ENCODE measurements at regions not wholly inside any gene's neighbourhood (a gene's known extent, or its start where the extent isn't known, plus 50 kb on each side); places are given as distances from the start of the nearest gene placed in this dataset.

DNA sequence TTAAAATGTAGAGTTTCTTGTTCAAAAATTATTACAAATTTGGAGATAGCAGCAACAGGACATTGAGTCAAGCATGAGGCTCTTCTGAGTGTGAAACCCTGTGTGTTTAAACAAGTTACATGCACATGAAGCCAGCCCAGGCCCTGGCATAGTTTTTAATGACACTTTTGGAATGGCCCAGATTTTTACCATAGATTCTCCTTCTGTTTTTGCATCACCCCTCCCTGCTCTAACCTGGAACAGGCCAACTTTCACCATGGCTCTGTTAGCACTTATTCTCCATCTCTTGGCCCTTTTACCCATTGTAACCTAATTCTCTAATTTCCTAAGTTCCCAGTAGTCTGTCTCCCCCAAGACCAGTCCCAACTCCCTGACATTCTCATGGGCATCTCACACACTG is 63.1 kb upstream of the PRSS23 start:
- no peak overlapping the region for H4K5ac ChIP-seq (ENCODE audit: insufficient read length, low read depth, low read length)
- H2AFZ ChIP-seq (ENCODE audit: low read length), result no peak overlapping the region
- no peaks in the 10 kb centered on the region for H3K23me2 ChIP-seq (ENCODE audit: low read depth, low read length)
- H3K14ac ChIP-seq (ENCODE audit: insufficient read length), result no peak overlapping the region
- no peak overlapping the region for H2BK20ac ChIP-seq (ENCODE audit: low read length)
- TF ChIP-seq SUZ12 (IDR thresholded peaks at IDR 0.05; ENCODE audit: low read length) (no peak), PHF8 (conservative IDR thresholded peaks at IDR 0.05; ENCODE audit: low read depth, low read length) (no peak), JUND (IDR thresholded peaks at IDR 0.05; ENCODE audit: low read length) (no peak), BRCA1 (IDR thresholded peaks at IDR 0.05; ENCODE audit: low read depth, low read length) (no peak), EZH2 (IDR thresholded peaks at IDR 0.05; ENCODE audit: low read depth, low read length, severe bottlenecking) (no peak), SRF (IDR thresholded peaks at IDR 0.05; ENCODE audit: low read depth, low read length) (no peak), JUN (IDR thresholded peaks at IDR 0.05; ENCODE audit: low read depth, low read length) (no peak), POLR2A (IDR thresholded peaks at IDR 0.05; ENCODE audit: control extremely low read depth in 1 of 2, low read depth in 2 of 2, low read length in 2 of 2) (no peak), RAD21 (IDR thresholded peaks at IDR 0.05 in 1 of 2, conservative IDR thresholded peaks at IDR 0.05 in 1 of 2; ENCODE audit: low read depth in 2 of 2, low read length in 2 of 2) (no peak), CHD2 (IDR thresholded peaks at IDR 0.05; ENCODE audit: low read length) (no peak), POLR2AphosphoS5 (IDR thresholded peaks at IDR 0.05; ENCODE audit: low read depth, low read length) (no peak), SIRT6 (IDR thresholded peaks at IDR 0.05; ENCODE audit: low read length) (no peak)
- TF ChIP-seq, protein P1, sequence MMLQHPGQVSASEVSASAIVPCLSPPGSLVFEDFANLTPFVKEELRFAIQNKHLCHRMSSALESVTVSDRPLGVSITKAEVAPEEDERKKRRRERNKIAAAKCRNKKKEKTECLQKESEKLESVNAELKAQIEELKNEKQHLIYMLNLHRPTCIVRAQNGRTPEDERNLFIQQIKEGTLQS (IDR thresholded peaks at IDR 0.05; ENCODE audit: insufficient read depth, low read depth, low read length), result no peak
- ChIA-PET CTCF (ENCODE audit: partially characterized antibody) (interaction anchor here (1.6 kb wide), 1 partner anchor 13 kb away, joined by 6 read pairs; no protein-coding TSS in a partner anchor), POLR2A (ENCODE audit: partially characterized antibody) (no interaction called here)
- no peaks in the 10 kb centered on the region for H3K9me3 ChIP-seq (ENCODE audit: insufficient read depth in 2 of 2, low read depth in 1 of 2, low read length in 1 of 2)
- no peaks in the 10 kb centered on the region for H3K79me1 ChIP-seq (ENCODE audit: low read depth, low read length)
- H3K4me1 ChIP-seq (replicated peaks in 1 of 4; ENCODE audit: control insufficient read depth in 3 of 4, insufficient read depth in 4 of 4, low read length in 3 of 4), result peaks cover 0 to 14% (median 7%) of the 10 kb centered on the region in 4 experiments; a peak in 4 of 7 replicates
- no peak overlapping the region for H2AK5ac ChIP-seq (ENCODE audit: low read depth, low read length)
- no peaks in the 10 kb centered on the region for H3K27me3 ChIP-seq (replicated peaks in 1 of 4; ENCODE audit: control insufficient read depth in 3 of 4, extremely low read depth in 1 of 4, insufficient read depth in 3 of 4, low read length in 3 of 4)
- H3K4me2 ChIP-seq (ENCODE audit: insufficient read depth in 1 of 2, low read depth in 2 of 2, low read length in 2 of 2), result no peak overlapping the region
- no peak overlapping the region for H3K9ac ChIP-seq (replicated peaks in 1 of 4; ENCODE audit: extremely low read depth in 1 of 4, low read depth in 3 of 4, low read length in 3 of 4)
- no peak for DNase-seq (ENCODE audit: low read depth in 1 of 2, low spot score in 2 of 2)
- no peak overlapping the region for H3K4me3 ChIP-seq (ENCODE audit: extremely low read depth in 1 of 4, insufficient read depth in 2 of 4, low read depth in 3 of 4, low read length in 4 of 4)
- no peak overlapping the region for H3K18ac ChIP-seq (ENCODE audit: extremely low read depth, low read length)
- H2BK120ac ChIP-seq (replicated peaks; ENCODE audit: low read depth, low read length), result no peak overlapping the region
- FAIRE-seq, result no peak
- H3K36me3 ChIP-seq (ENCODE audit: control insufficient read depth in 2 of 4, insufficient read depth in 4 of 4, low read length in 3 of 4), result no peaks in the 10 kb centered on the region
- H4K91ac ChIP-seq (replicated peaks; ENCODE audit: insufficient read length, low read length), result no peak overlapping the region
- H3K79me2 ChIP-seq (ENCODE audit: control insufficient read depth in 1 of 2, insufficient read depth in 2 of 2, low read length in 2 of 2), result no peaks in the 10 kb centered on the region
- H3K23ac ChIP-seq (ENCODE audit: insufficient read length), result no peak overlapping the region
- H4K8ac ChIP-seq (ENCODE audit: extremely low read depth, insufficient read depth, low read length), result no peak overlapping the region
- H2BK5ac ChIP-seq (ENCODE audit: low read depth, low read length), result no peak overlapping the region
- H3K27ac ChIP-seq (ENCODE audit: low read depth, low read length), result no peak overlapping the region
- no peak overlapping the region for H3K4ac ChIP-seq (replicated peaks; ENCODE audit: insufficient read length, low read depth, low read length)
- H2BK12ac ChIP-seq (ENCODE audit: low read depth, low read length), result no peak overlapping the region
- no peak overlapping the region for H3K56ac ChIP-seq (replicated peaks; ENCODE audit: insufficient read length, low read depth, low read length)
- H2BK15ac ChIP-seq (ENCODE audit: low read length), result no peak overlapping the region
- no peaks in the 10 kb centered on the region for H4K20me1 ChIP-seq (replicated peaks in 1 of 2; ENCODE audit: control insufficient read depth in 1 of 2, insufficient read depth in 2 of 2, low read length in 2 of 2)
